ENCODE measurements at regions not wholly inside any gene's neighbourhood (a gene's known extent, or its start where the extent isn't known, plus 50 kb on each side); places are given as distances from the start of the nearest gene placed in this dataset.

GRCh38 chr15:31474059-31474868 is 147.6 kb downstream of the KLF13 start:
- DNase-seq, result no peak

- no peak for DNase-seq
Observed at GRCh38 chr15:31476236-31476810, 149.7 kb downstream of the KLF13 start.

GRCh38 chr15:31476866-31477265 is 150.2 kb downstream of the KLF13 start:
- no peak for DNase-seq

- no peak for DNase-seq
Observed at GRCh38 chr15:31477301-31477700, 150.7 kb downstream of the KLF13 start.

GRCh38 chr15:31477851-31478701 is 151.4 kb downstream of the KLF13 start:
- DNase-seq, result no peak

GRCh38 chr15:31478702-31479221 is 152.1 kb downstream of the KLF13 start:
- no peak for DNase-seq

GRCh38 chr15:31480356-31481025 is 153.9 kb downstream of the KLF13 start:
- DNase-seq, result no peak

- no peak for DNase-seq
Observed at GRCh38 chr15:31481142-31481541, 154.5 kb downstream of the KLF13 start.

GRCh38 chr15:31482122-31482922 is 155.7 kb downstream of the KLF13 start:
- no peak for DNase-seq

GRCh38 chr15:31483053-31483985 is 156.7 kb downstream of the KLF13 start:
- no peak for DNase-seq

GRCh38 chr15:31483986-31484951 is 157.6 kb downstream of the KLF13 start:
- no peak for DNase-seq

GRCh38 chr15:31484986-31485385 is 158.4 kb downstream of the KLF13 start:
- no peak for DNase-seq

- no peak for DNase-seq
Observed at GRCh38 chr15:31485431-31485830, 158.8 kb downstream of the KLF13 start.

- DNase-seq, result no peak
Observed at GRCh38 chr15:31485911-31486461, 159.4 kb downstream of the KLF13 start.

GRCh38 chr15:31486506-31486905 is 159.9 kb downstream of the KLF13 start:
- DNase-seq, result no peak

GRCh38 chr15:31486906-31487695 is 160.5 kb downstream of the KLF13 start:
- DNase-seq, result no peak

GRCh38 chr15:31487811-31488436 is 161.3 kb downstream of the KLF13 start:
- no peak for DNase-seq
